HEK293 (cell line): ENCODE measurements at regions not wholly inside any gene's neighbourhood (a gene's known extent, or its start where the extent isn't known, plus 50 kb on each side); places are given as distances from the start of the nearest gene placed in this dataset.

ENCODE experiments used
- CTCF ChIA-PET: fragments of 350-600 bp; formaldehyde crosslinking; extraction: SDS; loops from one replicate; lab custom pipeline; 2021; ENCODE audit warnings: antibody characterized with exemption; lab: Yijun Ruan, JAX
- POLR2A ChIA-PET: fragments of 300-600 bp; formaldehyde crosslinking; extraction: SDS; loops from one replicate; lab custom pipeline; 2020; ENCODE audit warnings: antibody characterized with exemption, inconsistent platforms; lab: Yijun Ruan, JAX
- H3K27ac ChIP-seq: fragments of 200-500 bp; sonication (Bioruptor generic); 2 replicates; pipeline ENCODE4 v1.5.1; 2014; ENCODE audit warnings: low read depth, low read length, control low read depth, inconsistent platforms; ENCODE audit errors: extremely low read depth
- H3K36me3 ChIP-seq, 2 experiments: fragments of 200-500 bp in 1 of 2; sonication (Bioruptor generic) in 1 of 2; 1 replicate in 1 of 2; 2 replicates in 1 of 2; pipeline ENCODE4 v1.5.1; 2014 to 2017; ENCODE audit warnings: inconsistent platforms in 2 of 2, low read length in 2 of 2; ENCODE audit not compliant: control insufficient read depth in 2 of 2, insufficient read depth in 1 of 2
- H3K4me1 ChIP-seq: fragments of 200-500 bp; sonication (Bioruptor generic); 2 replicates; pipeline ENCODE4 v1.5.1; 2014; ENCODE audit warnings: mild to moderate bottlenecking, low read length, inconsistent platforms; ENCODE audit not compliant: control insufficient read depth, insufficient read depth
- H3K4me3 ChIP-seq: 2 replicates; pipeline ENCODE4 v1.5.1; 2011; ENCODE audit warnings: low read depth, mild to moderate bottlenecking, control low read depth, low read length, moderate library complexity
- H3K9me3 ChIP-seq: fragments of 200-500 bp; sonication (Bioruptor generic); 2 replicates; pipeline ENCODE4 v1.5.1; 2014; ENCODE audit warnings: low read depth, low read length, inconsistent platforms; ENCODE audit not compliant: control insufficient read depth, insufficient read depth
- GLIS2 ChIP-seq: fragments of 450-650 bp; formaldehyde crosslinking; IDR thresholded peaks from 2 replicates; pipeline ENCODE4 v1.5.1; 2016; ENCODE audit warnings: missing biosample characterization, missing genetic modification characterization
- HOXD13 ChIP-seq: sonication (generic); formaldehyde crosslinking; IDR thresholded peaks from 2 replicates; pipeline ENCODE4 v1.8.0; 2022; ENCODE audit warnings: missing genetic modification reagents, borderline replicate concordance
- TRIM28 ChIP-seq: IDR thresholded peaks from 2 replicates; pipeline ENCODE4 v1.6.1; 2011; ENCODE audit warnings: low read length, control low read depth, borderline replicate concordance
- ZBTB21 ChIP-seq: fragments of 450-650 bp; formaldehyde crosslinking; IDR thresholded peaks from 2 replicates; pipeline ENCODE4 v1.5.1; 2017; ENCODE audit warnings: missing biosample characterization, missing genetic modification characterization
- ZBTB49 ChIP-seq: fragments of 450-650 bp; formaldehyde crosslinking; IDR thresholded peaks from 2 replicates; pipeline ENCODE4 v1.5.1; 2016; ENCODE audit warnings: missing biosample characterization, missing genetic modification characterization, low read depth
- ZFP3 ChIP-seq: fragments of 450-650 bp; formaldehyde crosslinking; IDR thresholded peaks from 2 replicates; pipeline ENCODE4 v1.5.1; 2016; ENCODE audit warnings: low read depth, missing biosample characterization, missing genetic modification characterization
- ZFP69B ChIP-seq: fragments of 450-650 bp; formaldehyde crosslinking; IDR thresholded peaks from 2 replicates; pipeline ENCODE4 v1.5.1; 2016; ENCODE audit warnings: missing biosample characterization, missing genetic modification characterization
- ZIC2 ChIP-seq: fragments of 450-650 bp; formaldehyde crosslinking; IDR thresholded peaks from 2 replicates; pipeline ENCODE4 v1.5.1; 2016; ENCODE audit warnings: missing biosample characterization, missing genetic modification characterization
- ZNF16 ChIP-seq: fragments of 450-650 bp; formaldehyde crosslinking; IDR thresholded peaks from 2 replicates; pipeline ENCODE4 v1.5.1; 2016; ENCODE audit warnings: low read depth, missing biosample characterization, missing genetic modification characterization
- ZNF24 ChIP-seq: fragments of 450-650 bp; formaldehyde crosslinking; IDR thresholded peaks from 2 replicates; pipeline ENCODE4 v1.5.1; 2016; ENCODE audit warnings: missing biosample characterization, missing genetic modification characterization
- ZNF248 ChIP-seq: fragments of 450-650 bp; formaldehyde crosslinking; IDR thresholded peaks from 2 replicates; pipeline ENCODE4 v1.5.1; 2017; ENCODE audit warnings: missing biosample characterization, missing genetic modification characterization
- ZNF341 ChIP-seq: fragments of 450-650 bp; formaldehyde crosslinking; IDR thresholded peaks from 2 replicates; pipeline ENCODE4; 2016; ENCODE audit warnings: low read depth, missing biosample characterization, missing genetic modification characterization
- ZNF433 ChIP-seq: fragments of 450-650 bp; formaldehyde crosslinking; IDR thresholded peaks from 2 replicates; pipeline ENCODE4 v1.5.1; 2016; ENCODE audit warnings: missing biosample characterization, missing genetic modification characterization, low read depth
- ZNF514 ChIP-seq: fragments of 450-650 bp; formaldehyde crosslinking; IDR thresholded peaks from 2 replicates; pipeline ENCODE4 v1.5.1; 2016; ENCODE audit warnings: missing biosample characterization, missing genetic modification characterization
- ZNF549 ChIP-seq: fragments of 450-650 bp; IDR thresholded peaks from 2 replicates; pipeline ENCODE4 v1.5.1; 2018; ENCODE audit warnings: missing biosample characterization, missing genetic modification characterization, mild to moderate bottlenecking, inconsistent platforms, moderate library complexity
- ZNF555 ChIP-seq: fragments of 450-650 bp; formaldehyde crosslinking; conservative IDR thresholded peaks from 2 replicates; pipeline ENCODE4 v1.5.1; 2017; ENCODE audit warnings: missing biosample characterization, mild to moderate bottlenecking, missing genetic modification characterization, inconsistent platforms
- ZNF600 ChIP-seq: fragments of 450-650 bp; formaldehyde crosslinking; IDR thresholded peaks from 2 replicates; pipeline ENCODE4 v1.5.1; 2016; ENCODE audit warnings: missing biosample characterization, missing genetic modification characterization
- ZNF654 ChIP-seq: fragments of 450-650 bp; formaldehyde crosslinking; IDR thresholded peaks from 2 replicates; pipeline ENCODE4 v1.5.1; 2016; ENCODE audit warnings: low read depth, missing biosample characterization, missing genetic modification characterization
- ZNF658 ChIP-seq: fragments of 450-650 bp; formaldehyde crosslinking; IDR thresholded peaks from 2 replicates; pipeline ENCODE4; 2016; ENCODE audit warnings: missing biosample characterization, missing genetic modification characterization
- ZNF707 ChIP-seq: fragments of 450-650 bp; formaldehyde crosslinking; IDR thresholded peaks from 2 replicates; pipeline ENCODE4 v1.5.1; 2016; ENCODE audit warnings: missing biosample characterization, missing genetic modification characterization
- ZNF776 ChIP-seq: fragments of 450-650 bp; formaldehyde crosslinking; IDR thresholded peaks from 2 replicates; pipeline ENCODE4 v1.5.0; 2017; ENCODE audit warnings: missing biosample characterization, missing genetic modification characterization, borderline replicate concordance
- ZNF777 ChIP-seq: fragments of 450-650 bp; formaldehyde crosslinking; IDR thresholded peaks from 2 replicates; pipeline ENCODE4 v1.5.1; 2017; ENCODE audit warnings: missing biosample characterization, missing genetic modification characterization, borderline replicate concordance
- TF ChIP-seq, protein P1 (sequence below): fragments of 450-650 bp; formaldehyde crosslinking; IDR thresholded peaks from 2 replicates; pipeline ENCODE4 v1.5.1; 2016; ENCODE audit warnings: missing biosample characterization, missing genetic modification characterization
- TF ChIP-seq, protein P2 (sequence below): fragments of 450-650 bp; formaldehyde crosslinking; IDR thresholded peaks from 2 replicates; pipeline ENCODE4 v1.5.1; 2016; ENCODE audit warnings: missing biosample characterization, missing genetic modification characterization

GRCh38 chr4:41838590-41838989 lies 90.1 kb upstream of the PHOX2B start:
- Histone ChIP-seq H3K9me3 (no peaks in the 10 kb centered on the region), H3K4me3 (no peak overlapping the region), H3K36me3 (no peaks in the 10 kb centered on the region), H3K27ac (no peak overlapping the region), H3K4me1 (no peaks in the 10 kb centered on the region)
- ChIA-PET POLR2A (no interaction called here), CTCF (no interaction called here)
- no peak for TF ChIP-seq TRIM28
- TF ChIP-seq ZNF707 = no peak
- no peak for TF ChIP-seq ZNF16 (tag by site-specific recombination)
- no peak for TF ChIP-seq ZIC2 (tag by site-specific recombination)
- TF ChIP-seq ZNF776 (tag by site-specific recombination) = no peak
- TF ChIP-seq ZNF341 (tag by site-specific recombination) = no peak
- no peak for TF ChIP-seq ZNF658 (tag by site-specific recombination)
- TF ChIP-seq ZFP3 (tag by site-specific recombination) = no peak

DNA sequence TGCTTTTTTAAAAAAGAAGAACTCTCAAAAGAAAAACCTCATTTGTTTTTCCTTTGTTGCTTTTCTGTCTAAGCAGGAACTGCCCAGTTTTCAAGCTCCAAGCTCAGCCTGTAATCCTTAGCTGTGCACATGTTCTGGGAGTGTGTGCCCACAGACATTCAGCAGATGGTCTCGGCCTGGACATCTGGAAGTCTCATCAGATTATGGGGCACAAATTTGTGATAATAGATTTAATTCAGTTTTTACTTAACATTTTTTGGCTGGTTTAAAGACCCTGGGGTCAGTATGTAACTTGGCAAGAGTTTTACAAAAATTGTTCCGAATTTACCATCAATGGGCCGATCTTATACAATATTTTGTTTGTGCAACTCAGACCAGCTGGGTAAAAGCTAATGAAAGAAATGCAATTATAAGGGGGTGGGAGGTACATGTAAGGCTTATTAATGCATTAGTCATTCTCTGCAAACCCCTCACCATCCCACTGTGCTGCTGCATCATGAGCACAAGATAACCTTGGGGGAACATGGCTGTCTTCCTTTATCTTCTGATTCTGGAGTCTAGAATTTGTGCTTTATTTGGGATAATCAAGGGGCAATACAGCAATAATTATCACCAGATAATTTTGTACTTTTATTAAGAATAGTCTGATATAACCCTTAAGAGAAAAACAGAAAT lies 86.9 kb upstream of the PHOX2B start:
- ChIA-PET CTCF (no interaction called here), POLR2A (no interaction called here)
- no peak overlapping the region for H3K27ac ChIP-seq
- H3K4me3 ChIP-seq = no peak overlapping the region
- no peaks in the 10 kb centered on the region for H3K9me3 ChIP-seq
- no peaks in the 10 kb centered on the region for H3K36me3 ChIP-seq
- no peaks in the 10 kb centered on the region for H3K4me1 ChIP-seq
- TF ChIP-seq ZFP69B (tag by site-specific recombination) = no peak
- no peak for TF ChIP-seq ZNF600
- no peak for TF ChIP-seq ZNF654 (tag by site-specific recombination)
- TF ChIP-seq ZNF514 (tag by site-specific recombination) = no peak
- no peak for TF ChIP-seq HOXD13 (CRISPR knock-in tag)
- TF ChIP-seq ZNF24 (tag by site-specific recombination) = no peak
- TF ChIP-seq ZNF248 (tag by site-specific recombination) = no peak
- TF ChIP-seq ZNF777 (tag by site-specific recombination) = no peak
- no peak for TF ChIP-seq GLIS2 (tag by site-specific recombination)
- no peak for TF ChIP-seq ZNF549 (tag by site-specific recombination)
- no peak for TF ChIP-seq ZNF555 (tag by site-specific recombination)
- TF ChIP-seq ZNF433 (tag by site-specific recombination) = no peak
- TF ChIP-seq ZBTB21 = no peak
- TF ChIP-seq ZBTB49 = no peak

DNA sequence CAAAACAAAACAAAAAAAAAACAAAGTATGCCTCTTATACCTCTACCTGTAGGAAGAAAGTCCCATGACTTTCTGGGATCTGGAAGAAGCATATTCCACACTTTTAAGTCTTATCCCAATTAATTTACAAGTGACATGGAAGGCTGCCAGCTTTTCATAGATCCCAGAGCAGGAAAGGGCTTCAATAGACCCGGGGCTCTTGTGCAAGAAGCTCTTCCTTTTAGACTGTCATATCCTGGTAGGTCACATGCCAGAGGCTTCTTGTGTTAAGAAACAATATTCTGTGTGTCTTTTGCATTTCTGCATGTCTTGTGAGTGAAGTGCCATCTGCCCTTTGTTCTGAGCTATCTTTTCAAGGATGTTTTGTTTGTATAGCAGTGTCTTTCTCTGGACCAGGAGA lies 84.4 kb upstream of the PHOX2B start:
- Histone ChIP-seq H3K4me1 (no peaks in the 10 kb centered on the region), H3K9me3 (no peaks in the 10 kb centered on the region), H3K27ac (no peak overlapping the region), H3K36me3 (no peaks in the 10 kb centered on the region), H3K4me3 (no peak overlapping the region)
- CTCF ChIA-PET = interaction anchor here (1.0 kb wide), 1 partner anchor 140 kb away, joined by 3 read pairs; no protein-coding TSS in a partner anchor
- POLR2A ChIA-PET = no interaction called here
- TF ChIP-seq ZNF16 (tag by site-specific recombination) = no peak
- TF ChIP-seq, protein P1, sequence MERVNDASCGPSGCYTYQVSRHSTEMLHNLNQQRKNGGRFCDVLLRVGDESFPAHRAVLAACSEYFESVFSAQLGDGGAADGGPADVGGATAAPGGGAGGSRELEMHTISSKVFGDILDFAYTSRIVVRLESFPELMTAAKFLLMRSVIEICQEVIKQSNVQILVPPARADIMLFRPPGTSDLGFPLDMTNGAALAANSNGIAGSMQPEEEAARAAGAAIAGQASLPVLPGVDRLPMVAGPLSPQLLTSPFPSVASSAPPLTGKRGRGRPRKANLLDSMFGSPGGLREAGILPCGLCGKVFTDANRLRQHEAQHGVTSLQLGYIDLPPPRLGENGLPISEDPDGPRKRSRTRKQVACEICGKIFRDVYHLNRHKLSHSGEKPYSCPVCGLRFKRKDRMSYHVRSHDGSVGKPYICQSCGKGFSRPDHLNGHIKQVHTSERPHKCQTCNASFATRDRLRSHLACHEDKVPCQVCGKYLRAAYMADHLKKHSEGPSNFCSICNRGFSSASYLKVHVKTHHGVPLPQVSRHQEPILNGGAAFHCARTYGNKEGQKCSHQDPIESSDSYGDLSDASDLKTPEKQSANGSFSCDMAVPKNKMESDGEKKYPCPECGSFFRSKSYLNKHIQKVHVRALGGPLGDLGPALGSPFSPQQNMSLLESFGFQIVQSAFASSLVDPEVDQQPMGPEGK (tag by site-specific recombination) = no peak
- TF ChIP-seq, protein P2, sequence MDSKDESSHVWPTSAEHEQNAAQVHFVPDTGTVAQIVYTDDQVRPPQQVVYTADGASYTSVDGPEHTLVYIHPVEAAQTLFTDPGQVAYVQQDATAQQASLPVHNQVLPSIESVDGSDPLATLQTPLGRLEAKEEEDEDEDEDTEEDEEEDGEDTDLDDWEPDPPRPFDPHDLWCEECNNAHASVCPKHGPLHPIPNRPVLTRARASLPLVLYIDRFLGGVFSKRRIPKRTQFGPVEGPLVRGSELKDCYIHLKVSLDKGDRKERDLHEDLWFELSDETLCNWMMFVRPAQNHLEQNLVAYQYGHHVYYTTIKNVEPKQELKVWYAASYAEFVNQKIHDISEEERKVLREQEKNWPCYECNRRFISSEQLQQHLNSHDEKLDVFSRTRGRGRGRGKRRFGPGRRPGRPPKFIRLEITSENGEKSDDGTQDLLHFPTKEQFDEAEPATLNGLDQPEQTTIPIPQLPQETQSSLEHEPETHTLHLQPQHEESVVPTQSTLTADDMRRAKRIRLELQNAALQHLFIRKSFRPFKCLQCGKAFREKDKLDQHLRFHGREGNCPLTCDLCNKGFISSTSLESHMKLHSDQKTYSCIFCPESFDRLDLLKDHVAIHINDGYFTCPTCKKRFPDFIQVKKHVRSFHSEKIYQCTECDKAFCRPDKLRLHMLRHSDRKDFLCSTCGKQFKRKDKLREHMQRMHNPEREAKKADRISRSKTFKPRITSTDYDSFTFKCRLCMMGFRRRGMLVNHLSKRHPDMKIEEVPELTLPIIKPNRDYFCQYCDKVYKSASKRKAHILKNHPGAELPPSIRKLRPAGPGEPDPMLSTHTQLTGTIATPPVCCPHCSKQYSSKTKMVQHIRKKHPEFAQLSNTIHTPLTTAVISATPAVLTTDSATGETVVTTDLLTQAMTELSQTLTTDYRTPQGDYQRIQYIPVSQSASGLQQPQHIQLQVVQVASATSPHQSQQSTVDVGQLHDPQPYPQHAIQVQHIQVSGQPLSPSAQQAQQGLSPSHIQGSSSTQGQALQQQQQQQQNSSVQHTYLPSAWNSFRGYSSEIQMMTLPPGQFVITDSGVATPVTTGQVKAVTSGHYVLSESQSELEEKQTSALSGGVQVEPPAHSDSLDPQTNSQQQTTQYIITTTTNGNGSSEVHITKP = no peak
